Glomerular visceral epithelial cell (primary cell): ENCODE measurements at regions not wholly inside any gene's neighbourhood (a gene's known extent, or its start where the extent isn't known, plus 50 kb on each side); places are given as distances from the start of the nearest gene placed in this dataset.
A peak's percentile ranks its signal among the peaks of the same experiment; 100 is the strongest.

Experiments used
- DNase-seq: peaks from one replicate; pipeline ENCODE4 v3.0.0-alpha.2; 2016; ENCODE audit errors: extremely low spot score

DNA sequence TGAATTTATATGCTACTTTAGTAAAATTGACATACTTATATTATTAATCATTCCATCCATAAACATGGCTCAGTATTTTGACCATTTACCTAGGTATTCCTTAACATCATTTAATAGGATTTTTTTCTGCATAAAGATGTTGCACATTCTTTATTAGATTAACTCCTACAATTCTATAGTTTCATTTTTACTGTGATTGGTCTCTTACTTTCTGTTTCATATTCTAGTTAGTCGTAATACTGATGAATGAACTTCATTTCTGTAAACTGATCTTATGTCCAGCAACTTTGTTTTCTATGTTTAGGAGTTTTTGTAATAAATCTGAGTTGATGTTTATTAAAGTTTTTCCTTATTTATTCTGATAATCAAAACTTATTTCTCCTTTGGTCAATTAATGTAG is 278.2 kb upstream of the CXXC4 start:
- DNase-seq = no peak

DNA sequence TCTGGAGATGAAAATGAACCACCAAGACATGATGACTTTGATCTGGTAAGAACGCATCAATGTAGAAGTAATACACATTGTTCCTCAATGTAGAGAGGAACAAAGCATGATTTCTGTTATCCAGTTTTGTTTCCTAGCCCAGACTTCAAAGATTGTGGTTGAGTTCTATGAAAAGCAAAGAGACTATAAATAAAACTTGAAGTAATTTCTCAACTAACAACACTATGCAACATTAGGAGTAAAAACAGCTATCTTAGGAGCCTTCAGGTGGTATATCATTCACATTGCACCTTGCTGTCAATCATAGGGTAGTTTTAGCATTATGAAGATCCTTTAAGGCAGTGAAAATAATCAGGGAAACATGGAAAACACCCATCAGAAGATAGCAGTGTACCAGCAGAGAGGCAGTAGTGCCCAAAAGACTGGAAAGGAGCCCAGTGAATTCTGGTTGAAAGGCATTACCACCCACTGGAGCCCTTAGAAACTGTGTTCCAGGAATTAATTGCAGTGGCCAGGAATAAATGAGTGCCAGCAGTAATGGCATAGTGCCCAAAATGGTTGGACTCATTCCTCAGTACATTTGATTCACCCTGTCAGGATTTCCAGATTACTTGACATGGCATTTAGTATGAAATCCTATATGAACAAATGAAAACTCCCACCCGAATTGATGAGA is 300.7 kb upstream of the CXXC4 start:
- no peak for DNase-seq

DNA sequence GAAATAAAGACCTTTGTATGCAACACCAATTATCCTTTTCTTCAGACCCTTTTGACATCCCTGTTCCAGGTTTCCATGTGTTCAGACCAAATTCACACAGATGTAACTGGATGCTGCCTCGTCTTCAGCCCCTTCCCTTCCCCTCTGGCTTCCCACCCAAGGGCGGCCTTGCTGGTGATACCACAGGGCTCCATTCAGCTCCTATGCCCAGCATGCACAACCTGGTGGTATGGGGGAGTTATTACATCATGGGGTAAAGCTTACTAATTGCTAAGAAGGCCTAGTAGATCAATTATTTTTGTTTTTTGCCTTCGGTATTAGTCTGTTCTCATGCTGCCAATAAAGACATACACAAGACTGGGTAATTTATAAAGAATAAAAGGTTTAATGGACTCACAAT is 317.0 kb upstream of the CXXC4 start:
- DNase-seq = no peak

DNA sequence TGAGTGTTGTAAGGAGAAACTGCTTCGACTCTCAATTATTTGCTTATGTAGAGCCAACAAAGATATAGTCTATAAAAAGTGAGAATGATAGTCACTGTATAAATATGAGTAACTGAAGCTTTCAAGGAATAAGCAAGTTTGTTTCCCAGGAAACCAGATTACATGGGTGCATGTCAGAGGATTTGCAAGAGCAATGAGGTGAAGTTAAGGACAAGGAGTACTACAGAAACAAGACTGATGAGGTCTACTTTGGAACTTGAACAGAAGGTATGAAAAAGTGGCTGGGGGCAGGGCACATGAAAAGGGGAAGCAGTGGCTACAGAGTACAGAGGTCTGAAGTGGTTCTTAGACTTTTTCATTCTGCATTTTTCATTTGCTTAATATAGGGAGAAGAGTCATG is 321.0 kb upstream of the CXXC4 start:
- DNase-seq = no peak

DNA sequence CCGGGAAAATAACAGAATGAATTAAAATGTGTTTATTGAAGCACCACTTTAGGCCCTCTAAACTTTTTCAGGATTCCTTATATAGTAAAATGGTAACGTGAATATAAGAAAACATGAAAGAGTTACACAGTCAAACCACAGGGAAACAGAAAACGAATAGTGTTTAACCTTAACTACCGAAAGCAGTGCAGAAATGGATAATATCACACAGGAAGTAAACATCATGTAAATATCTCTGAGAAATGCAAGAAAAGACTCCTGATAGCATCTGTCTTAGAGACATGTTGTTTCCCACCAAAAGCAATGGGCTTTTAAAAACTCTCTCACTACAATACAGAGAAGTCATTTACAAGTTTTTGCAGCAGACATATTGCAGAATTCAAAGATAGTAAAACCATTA is 323.9 kb upstream of the CXXC4 start:
- DNase-seq = no peak

DNA sequence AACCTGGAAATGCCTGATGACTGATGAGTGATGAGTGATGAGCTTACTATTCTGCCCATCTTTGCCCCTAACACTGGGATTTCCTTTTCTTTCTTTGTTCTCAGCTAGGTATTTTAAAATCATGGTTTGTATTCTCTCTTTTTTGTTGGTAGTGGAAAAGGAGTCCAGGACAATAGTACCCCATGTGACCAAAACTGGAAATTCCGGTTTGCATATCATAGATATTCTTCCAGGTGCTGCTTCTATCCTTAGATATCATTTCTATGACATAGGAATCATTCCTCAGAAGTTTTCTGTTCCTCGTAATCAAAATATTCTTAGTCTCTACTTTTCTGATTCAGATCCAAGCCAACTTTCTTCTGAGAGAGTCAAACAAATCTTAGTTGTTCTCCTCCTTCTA is 320.5 kb upstream of the TET2 start:
- no peak for DNase-seq

DNA sequence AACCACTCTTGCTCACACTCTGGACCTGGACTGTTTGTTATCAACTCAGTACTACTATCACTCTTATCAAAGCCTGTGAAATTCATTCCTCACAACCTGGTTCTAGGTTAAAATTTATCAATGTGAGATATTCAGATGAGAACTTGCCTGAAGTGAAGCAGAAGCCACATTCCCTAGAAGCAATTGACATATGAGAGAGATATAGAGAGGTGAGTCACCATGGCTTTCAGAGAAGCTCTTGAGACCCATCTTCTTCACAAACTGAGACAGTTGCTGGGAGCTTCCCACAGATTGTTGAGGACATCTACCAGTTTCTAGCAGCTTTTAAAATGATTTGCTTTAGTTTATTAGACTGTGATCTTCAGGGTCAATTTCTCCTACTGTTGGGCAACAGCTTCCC is 316.9 kb upstream of the TET2 start:
- no peak for DNase-seq

DNA sequence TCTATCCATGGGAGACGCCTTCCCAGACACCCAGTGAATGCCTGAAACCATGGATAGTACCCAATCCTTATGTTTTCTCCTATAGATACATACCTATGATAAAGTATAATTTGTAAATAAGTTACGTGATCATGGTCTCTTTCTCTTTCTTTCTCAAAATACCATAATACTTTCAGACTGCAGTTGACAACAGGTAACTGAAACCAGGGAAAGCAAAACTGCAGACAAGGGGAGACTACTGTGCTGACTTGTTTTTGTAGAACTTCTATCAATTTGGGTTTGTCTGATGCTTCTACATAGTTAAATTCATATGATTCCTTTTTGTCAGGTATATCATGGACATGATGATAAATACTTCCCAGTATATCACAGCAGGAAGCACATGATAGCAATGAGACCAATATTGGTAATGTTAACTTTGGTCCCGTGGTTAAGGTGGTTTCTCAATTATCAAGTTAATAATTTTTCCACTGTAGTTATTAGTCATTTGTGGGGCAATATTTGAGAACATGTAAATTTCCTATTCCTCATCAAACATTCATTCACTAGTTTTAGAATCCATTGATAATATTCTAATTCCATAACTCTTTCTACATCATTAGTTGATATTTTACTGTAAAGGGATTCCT is 298.0 kb upstream of the TET2 start:
- DNase-seq = no peak

DNA sequence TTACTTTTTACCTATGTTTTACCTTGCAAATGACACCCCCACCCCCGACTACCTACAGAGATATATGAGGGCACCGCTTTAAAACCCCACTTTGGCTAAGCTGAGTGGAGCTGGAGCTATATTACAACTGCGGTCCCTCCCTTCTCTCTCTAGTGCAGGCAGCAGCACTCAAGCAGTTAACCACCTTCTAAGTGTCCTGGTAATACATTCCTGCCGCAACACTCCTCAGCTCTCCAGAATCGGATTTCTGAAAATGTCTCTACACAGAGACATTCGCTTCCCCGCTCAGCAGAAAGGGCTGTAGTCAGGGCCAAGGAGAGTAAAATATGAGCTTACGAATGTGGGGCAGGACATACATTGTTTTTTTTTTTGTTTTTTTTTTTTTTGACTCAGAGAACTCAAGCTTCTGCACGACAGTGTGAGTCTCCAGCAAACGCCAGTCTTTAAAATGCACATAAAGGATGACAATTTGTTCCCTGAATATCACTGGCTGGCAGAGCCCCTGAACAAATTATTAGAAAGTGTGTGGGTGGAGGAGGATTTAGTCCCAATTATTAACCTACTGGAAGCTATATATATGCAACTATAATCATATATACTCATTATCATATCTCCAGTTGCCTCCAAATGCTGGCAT is 287.0 kb upstream of the TET2 start:
- DNase-seq = no peak

DNA sequence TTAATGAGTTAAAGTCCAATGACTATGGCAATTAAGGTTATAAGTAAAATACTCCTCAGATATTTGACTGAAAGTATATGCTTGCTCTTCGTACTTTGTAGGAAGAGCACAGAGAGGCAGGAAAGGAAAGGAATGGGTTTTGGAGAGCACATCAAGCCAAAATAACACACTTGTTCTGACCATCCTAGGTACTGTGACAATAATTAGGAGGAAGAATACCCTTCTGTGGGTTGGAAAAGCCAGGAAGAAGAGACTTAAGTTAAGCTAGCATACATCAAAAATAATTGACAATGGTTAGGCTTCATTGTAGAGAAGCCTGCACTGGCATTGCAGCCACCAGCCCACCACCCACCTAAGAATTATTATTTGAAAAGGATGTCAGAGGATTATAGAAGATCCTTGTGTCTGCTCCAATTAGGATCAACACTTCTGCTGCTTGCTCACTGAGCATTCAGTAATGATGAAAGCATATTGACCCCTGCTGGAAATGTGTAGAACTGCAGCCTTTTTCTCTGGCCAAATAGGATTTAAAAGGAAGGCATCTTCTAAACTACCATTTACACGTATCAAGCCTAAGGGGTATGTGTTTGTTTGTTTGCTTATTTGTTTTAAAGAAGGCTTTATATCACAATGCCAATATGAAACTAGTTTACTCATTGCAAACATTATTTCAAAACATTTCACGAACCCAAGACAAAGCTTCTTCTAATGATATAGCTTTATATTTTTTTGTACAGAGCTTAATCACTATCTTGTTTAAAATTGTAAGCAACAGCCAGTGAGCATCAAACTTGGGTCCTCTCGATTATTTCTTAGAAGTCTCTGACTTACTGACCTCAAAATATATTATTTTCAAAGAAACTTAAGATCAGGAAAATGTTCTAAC is 286.2 kb upstream of the TET2 start:
- peak; percentile 73 for DNase-seq

DNA sequence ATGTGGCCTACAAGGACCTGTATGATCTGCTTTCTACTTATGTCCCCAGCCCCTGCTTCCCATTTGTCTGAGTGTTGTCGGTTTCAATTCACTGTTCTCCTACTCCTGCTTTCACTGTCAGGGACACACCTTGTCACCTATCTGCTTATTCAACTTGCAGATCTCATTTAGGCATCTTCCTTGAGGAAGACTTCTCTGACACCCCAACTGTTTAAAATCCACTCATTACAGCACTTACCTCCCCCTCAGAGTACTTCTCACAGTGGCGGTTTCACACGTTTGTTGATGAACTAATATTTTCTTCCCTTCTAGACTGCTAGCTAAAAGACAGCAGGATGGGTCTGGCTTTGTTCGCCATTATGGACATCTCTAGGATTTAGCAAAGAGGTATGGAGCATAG is 279.9 kb upstream of the TET2 start:
- no peak for DNase-seq

DNA sequence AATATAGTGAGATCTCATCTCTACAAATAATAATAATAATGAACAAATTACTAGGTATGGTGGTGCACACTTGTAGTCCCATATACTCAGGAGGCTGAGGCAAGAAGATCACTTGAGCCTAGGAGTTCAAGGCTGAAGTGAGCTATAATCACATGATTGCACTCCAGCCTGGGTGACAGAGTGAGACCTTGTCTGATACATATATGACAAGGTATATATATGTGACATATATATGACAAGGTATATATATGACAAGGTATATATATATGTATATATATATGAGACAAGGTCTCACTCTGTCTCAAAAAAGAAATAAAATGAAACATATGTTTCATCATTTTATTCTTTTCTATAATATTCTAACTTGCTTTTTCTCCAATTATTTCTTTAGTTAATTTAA is 278.1 kb upstream of the TET2 start:
- DNase-seq = no peak

DNA sequence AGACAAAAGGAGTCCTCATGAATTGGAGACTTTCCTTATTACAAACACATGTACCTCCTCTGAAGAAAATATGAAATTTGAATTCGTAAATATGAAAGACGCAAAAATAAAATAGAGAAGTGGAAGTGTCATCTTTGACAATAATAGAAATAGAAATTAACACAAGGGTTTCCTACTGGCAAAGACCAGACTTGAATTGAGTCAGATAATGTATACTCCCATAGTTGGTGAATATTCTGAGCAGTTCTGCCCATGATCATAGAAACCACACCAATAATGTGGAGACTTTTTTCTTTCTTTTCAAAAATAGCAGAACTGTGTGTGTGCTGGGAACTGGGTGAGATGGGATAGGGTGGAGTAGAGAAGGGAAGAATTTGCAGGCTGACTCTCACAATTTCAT is 277.7 kb upstream of the TET2 start:
- no peak for DNase-seq

DNA sequence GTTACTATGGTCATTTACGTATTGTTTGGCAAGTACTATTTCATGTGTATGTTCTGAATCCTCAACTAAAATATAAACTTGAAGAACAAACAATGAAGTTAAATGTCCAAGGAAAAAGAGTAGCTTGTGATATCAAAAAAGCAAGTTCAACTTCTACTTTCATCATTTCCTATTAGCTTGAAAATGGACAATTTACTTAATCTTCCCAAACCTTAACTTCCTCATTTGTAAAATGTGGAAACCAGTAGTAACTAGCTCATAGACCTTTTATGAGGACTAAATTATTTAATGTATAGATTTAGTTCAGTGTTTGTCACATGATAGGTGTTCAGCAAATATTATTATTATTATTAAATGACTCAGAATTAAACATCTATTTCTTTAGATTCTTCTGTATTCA is 276.8 kb upstream of the TET2 start:
- DNase-seq = no peak

DNA sequence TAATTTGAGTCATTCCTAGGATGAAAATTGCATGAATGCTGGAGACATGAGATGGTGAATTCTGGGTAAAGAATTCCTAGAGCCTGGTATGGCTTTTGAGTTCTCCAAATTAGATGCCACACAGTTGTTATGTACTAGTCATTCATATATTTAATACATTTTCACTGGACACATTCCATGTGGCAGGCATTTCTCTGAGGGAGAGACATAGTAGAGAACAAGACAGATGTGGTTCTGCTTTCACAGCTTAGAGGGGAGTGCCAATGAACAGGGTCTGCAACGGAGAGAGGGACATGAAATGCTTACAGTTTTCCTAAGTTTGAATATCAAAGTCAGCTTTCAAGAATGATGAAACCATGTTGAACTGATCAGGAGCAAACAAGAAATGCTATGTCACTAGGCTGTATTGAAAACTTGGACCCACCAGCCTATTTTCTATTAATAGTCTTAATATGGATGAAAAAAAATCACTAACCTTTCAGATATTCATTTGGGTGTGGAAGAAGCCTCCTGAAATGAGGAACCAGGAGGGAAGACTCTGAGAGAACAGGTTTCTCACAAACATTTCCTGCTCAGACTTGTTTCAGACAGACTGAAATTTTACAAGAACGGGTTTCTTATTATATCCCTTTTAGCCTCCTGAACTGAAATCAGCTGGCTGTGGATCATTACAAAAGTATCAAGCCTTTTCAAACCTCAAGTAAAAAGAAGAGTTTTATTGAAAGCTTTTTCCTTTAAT is 276.0 kb upstream of the TET2 start:
- DNase-seq = no peak

DNA sequence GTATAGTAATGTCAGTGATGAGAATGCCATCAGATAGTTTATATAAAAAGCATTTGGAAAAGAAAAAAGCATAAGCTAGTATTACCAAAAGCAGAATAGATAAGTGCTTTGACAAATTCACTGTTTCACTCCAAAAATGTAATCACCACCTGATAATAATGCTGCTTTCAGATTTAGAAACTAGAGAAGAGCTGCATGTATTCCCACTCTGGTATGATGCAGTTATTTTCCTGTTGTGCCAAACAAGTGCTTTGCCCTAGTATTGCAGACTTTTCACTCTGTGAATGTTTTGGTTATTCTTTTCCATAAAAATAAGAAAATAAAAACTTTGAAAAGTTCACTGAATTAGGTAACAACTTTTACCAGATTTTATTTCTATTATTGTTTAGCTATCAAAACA is 267.7 kb upstream of the TET2 start:
- DNase-seq = no peak

DNA sequence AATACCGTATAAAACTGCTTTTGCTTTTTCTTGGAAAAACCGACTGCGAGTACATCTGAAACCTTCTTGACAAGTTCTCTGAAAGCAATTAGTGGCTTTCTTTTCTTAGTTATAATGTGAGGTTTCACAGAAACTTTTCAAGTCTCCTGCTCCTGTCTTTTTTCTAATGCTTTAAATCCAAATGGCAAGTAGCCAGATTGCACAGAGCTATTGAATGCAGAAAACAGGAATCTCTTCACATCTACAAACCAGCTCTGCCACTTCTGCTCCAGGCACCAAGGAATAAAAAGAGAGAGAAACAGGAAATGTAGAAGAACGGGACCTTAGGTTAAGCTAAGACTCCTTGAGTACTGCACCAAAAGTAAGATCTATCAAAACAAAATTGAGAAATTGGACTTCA is 267.3 kb upstream of the TET2 start:
- DNase-seq = no peak

DNA sequence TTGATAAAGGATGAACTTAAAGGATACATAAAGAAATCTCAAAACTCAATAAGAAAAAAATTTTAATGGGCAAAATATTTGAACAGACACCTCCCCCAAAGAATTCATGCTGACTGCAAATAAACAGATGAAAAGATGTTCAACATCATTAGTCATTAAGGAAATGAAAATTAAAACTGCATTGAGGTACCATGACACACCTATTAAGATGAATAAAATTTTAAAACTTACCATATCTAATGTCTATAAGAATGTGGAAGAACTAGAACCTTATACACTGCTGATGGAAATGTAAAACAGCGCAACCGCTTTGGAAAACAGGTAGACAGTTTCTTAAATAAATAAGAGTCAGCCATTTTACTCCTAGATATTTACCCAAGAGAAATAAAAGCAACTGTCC is 266.8 kb upstream of the TET2 start:
- DNase-seq = no peak

DNA sequence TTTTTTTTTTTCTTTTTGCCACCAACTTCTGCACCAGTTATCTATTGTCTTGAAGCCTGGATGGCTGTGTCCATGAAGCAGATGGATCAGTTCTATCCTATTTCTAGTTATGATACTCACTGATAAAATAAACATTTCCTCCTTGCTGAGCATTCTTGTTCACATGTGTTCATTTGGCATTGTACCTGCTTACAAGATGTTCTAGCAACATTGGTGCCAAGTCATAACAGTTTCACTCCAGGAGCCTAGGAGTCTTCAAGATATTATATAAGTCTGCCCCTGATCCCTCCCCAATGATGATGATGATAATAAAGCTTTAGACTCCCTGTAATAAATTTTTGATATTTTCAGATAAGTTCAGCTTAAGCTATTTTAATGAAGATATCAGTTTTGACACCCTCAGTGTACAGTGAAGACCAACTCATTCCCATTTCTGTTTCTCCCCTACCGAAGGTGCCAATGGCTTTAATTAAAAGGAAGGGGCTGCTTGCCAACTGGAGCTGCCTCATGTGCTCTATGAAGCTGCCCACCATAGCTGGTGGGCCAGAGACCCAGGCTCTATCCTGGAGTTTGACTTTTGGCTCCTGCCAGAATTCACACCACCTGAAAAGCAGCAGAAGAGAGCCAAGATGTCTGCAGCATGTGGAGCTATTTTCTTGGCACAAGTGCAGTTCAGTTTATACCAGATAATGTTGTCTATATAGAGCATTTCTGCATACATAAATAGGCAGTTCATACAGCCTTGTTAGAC is 265.4 kb upstream of the TET2 start:
- DNase-seq = no peak

DNA sequence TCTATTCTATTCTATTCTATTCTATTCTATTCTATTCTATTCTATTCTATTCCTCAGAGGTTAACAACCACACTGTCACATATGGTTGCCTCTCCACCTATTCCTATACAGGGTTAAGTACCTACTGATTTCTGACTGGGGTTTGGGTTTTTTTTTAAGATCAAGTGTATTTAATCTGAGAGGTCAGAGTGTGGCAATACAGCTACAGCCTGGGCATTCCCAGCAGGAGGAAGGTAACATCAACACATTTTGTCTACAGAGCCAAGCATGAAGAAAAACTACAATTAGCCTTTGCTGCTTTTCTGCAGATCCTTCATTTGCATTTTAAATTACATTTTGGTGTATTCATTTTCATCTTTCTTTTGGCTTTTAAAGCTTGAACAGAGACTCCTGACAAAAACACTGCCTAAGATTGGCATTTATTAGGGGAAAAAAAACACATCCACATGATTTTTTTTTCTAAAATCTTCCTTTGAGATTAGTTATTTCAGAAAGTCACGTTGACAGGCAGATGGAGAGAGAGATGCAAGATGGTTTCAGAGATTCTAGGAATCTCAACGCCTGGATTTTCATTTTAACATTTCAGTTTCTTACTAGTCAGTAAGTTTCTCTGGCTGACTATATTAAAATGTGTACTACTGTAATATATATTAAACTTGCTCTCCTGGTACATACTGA is 255.9 kb upstream of the TET2 start:
- DNase-seq = no peak
